Ureter (tissue), 1 donor: ENCODE measurements at regions not wholly inside any gene's neighbourhood (a gene's known extent, or its start where the extent isn't known, plus 50 kb on each side); places are given as distances from the start of the nearest gene placed in this dataset.
"Not testable (repeated sequence)": the region's sequence is repeated elsewhere in the genome, so short reads cannot be mapped to it uniquely, and the experiment has no call there.

Experiments used
- DNase-seq: peaks from one replicate; pipeline ENCODE4 v3.0.0-alpha.2; 2020; ENCODE audit warnings: low spot score
- donor health status: DM: yes; HTN: yes; CAD: no.

DNA sequence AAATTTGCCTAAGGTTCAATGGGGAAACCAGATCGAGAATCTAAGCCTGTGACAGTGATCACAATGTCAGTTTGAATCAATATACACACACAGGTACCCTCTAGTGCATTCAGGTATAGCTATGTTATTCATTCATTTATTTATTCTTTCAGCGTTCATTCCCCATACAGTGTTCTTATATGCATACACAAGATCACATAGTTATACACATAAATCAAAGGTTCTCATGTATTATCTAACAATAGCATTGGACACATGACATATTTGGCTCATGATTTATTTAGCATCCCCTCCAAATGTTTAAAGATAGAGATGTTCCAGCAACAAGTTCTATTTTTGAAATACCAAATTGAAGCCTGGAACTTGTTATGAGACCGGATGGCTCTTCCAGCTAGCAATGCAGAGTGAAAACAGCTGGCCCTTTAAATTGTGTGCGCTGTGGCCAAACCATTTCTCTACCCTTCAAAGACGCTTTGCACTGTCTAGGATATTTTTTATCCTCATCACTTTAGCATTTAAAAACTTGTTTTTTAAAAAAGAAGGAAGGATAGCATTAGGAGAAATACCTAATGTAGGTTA, 131.0 kb downstream of the ATXN3L start:
- no peak for DNase-seq

GRCh38 chrX:13186643-13187042, 133.2 kb downstream of the ATXN3L start:
- DNase-seq = not testable (repeated sequence)

DNA sequence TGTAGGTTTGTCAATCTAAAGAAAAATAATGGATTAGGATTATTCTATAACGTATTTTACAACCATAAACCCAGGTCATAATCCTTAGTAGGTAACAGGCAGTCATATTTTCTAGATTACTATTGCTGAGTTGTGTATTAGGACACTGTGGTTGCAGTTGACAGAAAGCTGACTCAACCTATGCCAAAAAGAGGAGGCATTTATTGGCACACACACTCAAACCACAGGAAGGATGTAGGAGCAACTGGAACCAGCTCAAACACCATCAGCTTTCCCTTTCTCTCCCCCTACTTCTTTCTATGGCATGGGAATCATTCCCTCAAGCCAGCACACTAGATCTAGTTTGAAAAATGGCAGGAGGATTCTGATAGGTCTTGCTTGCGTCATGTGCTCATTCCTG, 136.4 kb upstream of the FAM9C start:
- no peak for DNase-seq

DNA sequence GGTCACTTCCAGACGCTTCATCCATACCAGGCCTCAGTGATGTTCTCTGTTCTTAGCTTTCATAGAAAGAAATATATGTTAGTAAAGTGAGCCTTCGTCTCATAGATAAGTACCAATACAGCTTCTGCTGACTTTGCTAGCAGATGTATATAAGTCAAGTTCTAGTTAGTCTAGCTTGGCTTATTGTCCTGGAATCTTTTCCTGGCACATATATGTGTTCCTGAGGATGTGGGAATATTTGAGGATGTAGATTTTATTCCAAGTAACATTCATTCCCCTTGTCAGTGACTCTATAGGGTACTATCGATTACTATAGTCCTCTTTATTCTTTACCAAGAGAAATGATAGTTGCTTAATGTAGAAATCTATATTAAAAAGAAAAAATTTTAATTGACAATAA, 135.2 kb upstream of the FAM9C start:
- DNase-seq = no peak

GRCh38 chrX:13179100-13179499, 134.7 kb upstream of the FAM9C start:
- DNase-seq = no peak

- DNase-seq = no peak
These were observed 133.6 kb upstream of the FAM9C start for GRCh38 chrX:13177921-13178566.

DNA sequence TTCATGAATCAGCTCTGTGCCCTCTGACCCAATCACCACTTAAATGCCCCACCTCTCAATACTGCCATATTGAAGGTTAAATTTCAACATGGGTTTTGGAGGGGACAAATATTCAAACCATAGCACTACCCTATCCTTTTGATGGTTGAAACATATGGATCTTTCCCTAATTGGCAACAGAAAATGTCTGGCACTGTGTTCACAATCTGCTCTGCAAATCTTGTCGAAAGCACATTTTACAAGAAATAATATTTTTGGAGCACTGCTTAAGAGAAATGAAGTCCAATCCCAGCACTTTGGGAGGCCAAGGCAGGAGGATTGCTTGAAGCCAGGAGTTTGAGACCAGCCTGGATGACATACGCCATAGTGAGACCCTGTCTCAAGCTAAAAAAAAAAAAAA, 130.6 kb upstream of the FAM9C start:
- DNase-seq = no peak

- DNase-seq = no peak
These were observed 126.6 kb upstream of the FAM9C start for GRCh38 chrX:13170966-13171558.

- no peak for DNase-seq
These were observed 125.3 kb upstream of the FAM9C start for GRCh38 chrX:13169684-13170083.

DNA sequence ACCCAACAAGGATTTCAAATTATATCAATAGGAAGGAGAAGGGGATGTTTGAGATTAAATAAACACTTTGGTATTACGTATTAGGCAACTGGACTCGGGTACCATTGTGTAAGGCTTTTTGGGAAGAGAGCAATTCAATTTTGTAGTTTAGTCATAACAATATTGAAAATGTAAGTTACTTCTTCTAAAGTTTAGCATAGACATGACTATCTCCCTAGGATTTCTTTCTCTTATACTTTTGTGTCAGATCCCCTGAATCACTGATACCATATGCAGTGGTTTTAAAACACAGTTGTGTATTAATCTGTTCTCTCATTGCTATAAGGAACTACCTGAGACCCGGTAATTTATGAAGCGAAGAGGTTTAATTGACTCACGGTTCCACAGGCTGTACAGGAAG, 123.8 kb upstream of the FAM9C start:
- no peak for DNase-seq

GRCh38 chrX:13167481-13168231, 123.2 kb upstream of the FAM9C start:
- DNase-seq = no peak

DNA sequence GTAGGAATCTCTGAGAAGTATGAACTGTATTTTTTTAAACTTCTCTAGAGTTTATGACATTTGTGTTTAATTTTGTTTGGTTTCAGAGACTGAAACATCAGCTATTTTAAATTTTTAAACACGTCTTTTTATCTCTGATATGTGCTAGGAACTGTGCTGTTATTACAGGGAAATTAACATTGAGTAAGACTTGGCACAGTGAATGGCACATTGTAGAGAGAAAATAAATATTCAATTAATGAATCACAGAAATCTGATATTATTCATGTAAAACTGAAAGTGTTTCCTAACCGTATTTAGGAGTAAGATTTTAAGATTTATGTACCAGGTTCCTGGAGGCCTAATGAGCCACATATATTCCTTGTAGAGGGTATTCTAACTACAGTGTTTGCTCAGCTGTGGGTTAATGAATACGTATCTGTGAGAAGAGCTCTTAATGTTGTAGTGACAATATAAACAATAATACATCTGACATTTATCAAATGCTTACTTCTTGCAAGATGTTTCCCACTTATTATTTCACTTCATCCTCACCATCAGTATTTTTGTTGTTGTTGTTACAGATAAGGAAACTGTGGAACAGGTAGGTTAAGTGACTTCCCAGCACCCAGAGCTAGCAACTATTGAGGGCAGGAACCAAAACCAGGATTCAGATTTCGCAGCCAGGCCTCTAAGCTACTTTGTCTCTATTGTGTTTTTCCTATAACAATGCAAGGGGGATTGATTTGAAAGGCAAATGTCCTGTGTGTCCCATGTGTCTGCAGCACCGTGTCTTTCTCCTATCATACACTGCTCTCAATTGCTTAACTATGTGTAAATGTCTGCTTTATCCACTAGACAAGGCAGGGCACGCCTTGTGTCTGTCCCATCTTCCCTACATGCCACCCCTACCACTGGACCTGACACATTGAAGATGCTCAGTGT, 121.1 kb upstream of the FAM9C start:
- DNase-seq = no peak

GRCh38 chrX:13164611-13165010, 120.2 kb upstream of the FAM9C start:
- DNase-seq = no peak

DNA sequence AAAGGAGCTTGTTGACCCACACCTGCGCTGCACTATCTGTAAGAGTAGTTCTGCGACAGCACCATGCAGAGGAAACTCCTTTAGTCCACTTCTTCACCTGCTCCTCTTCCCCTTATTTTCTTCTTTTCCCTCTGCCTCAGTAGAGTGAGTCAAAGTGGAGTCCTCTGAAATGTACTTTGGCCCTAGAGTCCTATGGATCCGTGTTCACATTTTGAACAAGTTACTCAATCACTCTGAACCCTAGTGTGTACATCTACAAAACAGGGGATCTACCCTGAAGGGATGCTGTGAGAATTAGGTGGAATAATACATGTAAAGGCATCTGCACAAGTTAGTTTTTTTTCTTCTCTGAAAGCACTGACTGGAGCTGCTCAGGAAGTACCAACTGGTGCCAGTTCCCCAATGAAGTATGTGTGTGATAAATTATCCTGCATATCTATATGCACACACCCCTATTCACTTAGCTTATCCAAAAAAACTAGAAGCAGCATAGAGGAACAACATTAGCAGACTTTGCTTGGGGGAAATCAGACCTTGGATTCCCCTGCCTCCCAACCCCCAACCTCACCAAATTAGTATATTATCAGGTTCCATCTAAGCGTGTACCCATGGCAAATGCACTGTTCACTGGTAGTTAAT, 118.5 kb upstream of the FAM9C start:
- DNase-seq = no peak

DNA sequence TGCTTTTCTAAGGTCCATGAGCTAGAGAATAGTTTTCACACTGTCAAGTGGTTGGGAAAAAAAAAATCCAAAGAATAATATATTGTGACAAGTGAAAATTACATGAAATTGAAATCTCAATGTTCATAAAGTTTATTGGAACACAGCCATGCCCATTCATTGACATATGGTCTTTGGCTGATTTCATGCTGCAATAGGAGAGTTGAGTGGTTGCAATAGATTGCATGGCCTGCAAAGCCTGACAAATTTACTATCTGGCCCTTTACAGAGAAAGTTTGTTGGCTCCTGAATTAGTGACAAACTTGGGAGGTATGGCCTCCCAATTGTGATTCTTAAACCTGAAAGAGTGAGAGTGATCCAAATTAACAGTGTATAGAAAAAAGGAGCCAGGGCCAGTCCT, 115.5 kb upstream of the FAM9C start:
- DNase-seq = no peak

- DNase-seq = no peak
These were observed 114.5 kb upstream of the FAM9C start for GRCh38 chrX:13158911-13159310.

DNA sequence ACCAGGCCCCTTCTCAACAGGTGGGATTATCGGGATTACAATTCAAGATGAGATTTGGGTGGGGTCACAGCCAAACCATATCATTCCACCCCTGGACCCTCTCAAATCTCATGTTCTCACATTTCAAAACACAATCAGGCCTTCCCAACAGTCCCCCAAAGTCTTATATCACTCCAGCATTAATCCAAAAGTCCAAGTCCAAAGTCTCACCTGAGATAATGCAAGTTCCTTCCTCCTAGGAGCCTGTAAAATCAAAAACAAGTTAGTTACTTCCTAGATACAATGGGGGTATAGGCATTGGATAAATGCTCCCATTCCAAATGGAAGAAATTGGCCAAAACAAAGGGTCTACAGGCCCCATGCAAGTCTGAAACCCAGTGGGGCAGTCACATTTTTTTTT, 111.1 kb upstream of the FAM9C start:
- DNase-seq = not testable (repeated sequence)

GRCh38 chrX:13153796-13154195, 109.4 kb upstream of the FAM9C start:
- no peak for DNase-seq

- DNase-seq = no peak
These were observed 108.2 kb upstream of the FAM9C start for GRCh38 chrX:13152518-13153185.

GRCh38 chrX:13151828-13152517, 107.6 kb upstream of the FAM9C start:
- DNase-seq = no peak
